NB4 (cell line): ENCODE measurements at regions not wholly inside any gene's neighbourhood (a gene's known extent, or its start where the extent isn't known, plus 50 kb on each side); places are given as distances from the start of the nearest gene placed in this dataset.
"Not testable (repeated sequence)": the region's sequence is repeated elsewhere in the genome, so short reads cannot be mapped to it uniquely, and the experiment has no call there.

ENCODE experiments used
- TF ChIP-seq, protein P1 (sequence below): IDR thresholded peaks from one replicate; pipeline ENCODE4 v1.5.1; 2012; ENCODE audit warnings: low read depth, low read length
- TF ChIP-seq, protein P2 (sequence below): IDR thresholded peaks from 2 replicates; pipeline ENCODE4 v1.6.1; 2011; ENCODE audit warnings: low read depth, low read length

DNA sequence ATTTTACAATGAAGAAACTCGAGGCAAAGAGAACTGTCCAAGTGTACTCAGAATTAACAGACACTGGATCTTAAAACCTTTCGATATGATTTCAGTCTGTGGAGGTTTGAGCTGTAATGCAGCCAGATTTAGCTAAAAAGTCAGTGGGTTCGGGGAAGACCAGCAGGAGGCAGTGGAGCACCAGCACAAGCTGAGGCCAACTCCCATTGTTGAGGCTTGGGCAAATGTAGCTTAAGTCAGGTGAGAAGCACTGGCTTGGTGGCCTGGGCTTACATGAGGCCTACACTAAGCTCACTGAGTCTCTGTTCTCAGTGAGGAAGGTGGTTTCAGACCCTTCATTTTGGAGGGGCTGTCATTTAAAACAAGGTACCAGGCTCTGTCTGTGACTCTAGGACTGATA is 1841.5 kb downstream of the KHDRBS2 start:
- TF ChIP-seq, protein P1, sequence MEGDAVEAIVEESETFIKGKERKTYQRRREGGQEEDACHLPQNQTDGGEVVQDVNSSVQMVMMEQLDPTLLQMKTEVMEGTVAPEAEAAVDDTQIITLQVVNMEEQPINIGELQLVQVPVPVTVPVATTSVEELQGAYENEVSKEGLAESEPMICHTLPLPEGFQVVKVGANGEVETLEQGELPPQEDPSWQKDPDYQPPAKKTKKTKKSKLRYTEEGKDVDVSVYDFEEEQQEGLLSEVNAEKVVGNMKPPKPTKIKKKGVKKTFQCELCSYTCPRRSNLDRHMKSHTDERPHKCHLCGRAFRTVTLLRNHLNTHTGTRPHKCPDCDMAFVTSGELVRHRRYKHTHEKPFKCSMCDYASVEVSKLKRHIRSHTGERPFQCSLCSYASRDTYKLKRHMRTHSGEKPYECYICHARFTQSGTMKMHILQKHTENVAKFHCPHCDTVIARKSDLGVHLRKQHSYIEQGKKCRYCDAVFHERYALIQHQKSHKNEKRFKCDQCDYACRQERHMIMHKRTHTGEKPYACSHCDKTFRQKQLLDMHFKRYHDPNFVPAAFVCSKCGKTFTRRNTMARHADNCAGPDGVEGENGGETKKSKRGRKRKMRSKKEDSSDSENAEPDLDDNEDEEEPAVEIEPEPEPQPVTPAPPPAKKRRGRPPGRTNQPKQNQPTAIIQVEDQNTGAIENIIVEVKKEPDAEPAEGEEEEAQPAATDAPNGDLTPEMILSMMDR: not testable (repeated sequence)
- TF ChIP-seq, protein P2, sequence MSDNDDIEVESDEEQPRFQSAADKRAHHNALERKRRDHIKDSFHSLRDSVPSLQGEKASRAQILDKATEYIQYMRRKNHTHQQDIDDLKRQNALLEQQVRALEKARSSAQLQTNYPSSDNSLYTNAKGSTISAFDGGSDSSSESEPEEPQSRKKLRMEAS: not testable (repeated sequence)
